Body of pancreas (tissue), 4 donors: ENCODE measurements at regions not wholly inside any gene's neighbourhood (a gene's known extent, or its start where the extent isn't known, plus 50 kb on each side); places are given as distances from the start of the nearest gene placed in this dataset.
"Not testable (repeated sequence)": the region's sequence is repeated elsewhere in the genome, so short reads cannot be mapped to it uniquely, and the experiment has no call there.

ENCODE experiments used
- ATAC-seq: fragments of 150-250 bp; one replicate; pipeline ENCODE4 v1.9.1; 2016
- DNase-seq, 4 donors: peaks; one replicate each; pipeline ENCODE4 v3.0.0-alpha.2; 2019
- H3K27ac ChIP-seq, 4 donors: fragments of 200-600 bp; sonication (generic); 1 replicate in 3 of 4; 2 replicates in 1 of 4; pipeline versions ENCODE4 v1.5.1 to v1.6.1; 2016 to 2019; ENCODE audit warnings: mild to moderate bottlenecking in 1 of 4, mixed read lengths in 1 of 4, moderate library complexity in 1 of 4
- H3K27me3 ChIP-seq, 2 donors: fragments of 200-600 bp; sonication (generic); one replicate each; pipeline ENCODE4 v1.6.0; 2016; ENCODE audit warnings: mild to moderate bottlenecking in 1 of 2
- H3K36me3 ChIP-seq, 2 donors: fragments of 200-600 bp; sonication (generic); replicated peaks in 1 of 2; 2 replicates each; pipeline ENCODE4 v1.5.1; 2016; ENCODE audit warnings: low read depth in 2 of 2; ENCODE audit not compliant: insufficient read depth in 1 of 2
- H3K4me1 ChIP-seq: fragments of 200-600 bp; sonication (generic); one replicate; pipeline ENCODE4 v1.6.0; 2016
- H3K4me3 ChIP-seq, 2 donors: fragments of 200-600 bp; sonication (generic); 1 replicate in 1 of 2; 2 replicates in 1 of 2; pipeline ENCODE4 v1.5.1; 2016 to 2019
- H3K9me3 ChIP-seq, 3 donors: fragments of 200-600 bp; sonication (generic); 1 replicate in 2 of 3; 2 replicates in 1 of 3; pipeline ENCODE4 v1.5.1; 2016
- CTCF ChIP-seq, 7 experiments: fragments of 450-650 bp in 4 of 7; fragments of 200-600 bp in 3 of 7; sonication (generic) in 3 of 7; IDR thresholded peaks; one replicate each; pipeline ENCODE4 v1.5.1; 2016 to 2019; ENCODE audit warnings: antibody characterized with exemption in 7 of 7
- POLR2A ChIP-seq, 3 donors: fragments of 450-650 bp; IDR thresholded peaks; one replicate each; pipeline ENCODE4 v1.6.1; 2016; ENCODE audit warnings: antibody characterized with exemption in 3 of 3, mild to moderate bottlenecking in 2 of 3
- WGBS, 2 donors: methylation state at CpG; one replicate each; pipeline ENCODE4 v1.1.5; 2017; 5-methylcytosine and 5-hydroxymethylcytosine counted together
- intact Hi-C: fragments of 100-400 bp; cut with DNase I; formaldehyde crosslinking; loops from one replicate; pipeline ENCODE4 v1.15.1; 2023

- Histone ChIP-seq H3K9me3 (no peaks in the 10 kb centered on the region), H3K4me3 (no peak overlapping the region), H3K27me3 (no peaks in the 10 kb centered on the region), H3K36me3 (no peaks in the 10 kb centered on the region), H3K4me1 (no peaks in the 10 kb centered on the region), H3K27ac (no peak overlapping the region)
- intact Hi-C loops, result no loop called here
- WGBS, 2 donors, result 74 to 84% methylated on average over 5 of the region's 5 CpGs
- no peak for DNase-seq
- no peak for ATAC-seq
- no peak for TF ChIP-seq CTCF (IDR thresholded peaks at IDR 0.05)
- no peak for TF ChIP-seq POLR2A (IDR thresholded peaks at IDR 0.05)
Measured at GRCh38 chr6:134806180-134806798, 143.6 kb downstream of the ALDH8A1 start.

DNA sequence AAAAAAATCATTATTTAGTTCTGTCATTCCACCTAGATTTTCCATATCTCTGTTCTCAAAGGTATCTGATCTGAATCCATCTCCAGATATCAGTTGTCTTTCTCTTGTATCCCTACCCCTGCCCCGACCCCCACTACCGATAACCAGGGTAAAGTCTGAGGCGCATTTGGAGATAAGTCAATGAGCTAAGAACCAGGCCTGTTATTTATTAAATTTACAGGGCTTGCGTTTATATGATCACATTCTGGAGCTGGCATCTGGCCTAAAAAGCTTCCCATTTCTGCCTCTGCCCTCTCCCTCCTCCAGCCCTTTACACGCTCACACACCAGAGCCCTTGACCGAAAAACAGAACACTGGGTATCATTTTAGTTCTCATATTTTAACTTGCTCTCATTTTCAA is 144.7 kb downstream of the ALDH8A1 start:
- 63 to 68% methylated on average over 6 of the region's 6 CpGs for WGBS, 2 donors
- no peaks in the 10 kb centered on the region for H3K36me3 ChIP-seq
- ATAC-seq, result no peak
- no peak overlapping the region for H3K4me3 ChIP-seq
- no peak overlapping the region for H3K27ac ChIP-seq
- H3K9me3 ChIP-seq, result no peaks in the 10 kb centered on the region
- no peaks in the 10 kb centered on the region for H3K4me1 ChIP-seq
- DNase-seq, result peak in 1 of 4 donors; percentile 10
- TF ChIP-seq CTCF (IDR thresholded peaks at IDR 0.05) (no peak), POLR2A (IDR thresholded peaks at IDR 0.05) (no peak)
- no peaks in the 10 kb centered on the region for H3K27me3 ChIP-seq
- intact Hi-C loops, result no loop called here

GRCh38 chr6:134804311-134804710 is 145.6 kb downstream of the ALDH8A1 start:
- H3K9me3 ChIP-seq, H3K27me3 ChIP-seq, ATAC-seq, intact Hi-C loops, DNase-seq, H3K27ac ChIP-seq, H3K4me3 ChIP-seq, H3K4me1 ChIP-seq, H3K36me3 ChIP-seq: not testable (repeated sequence)
- WGBS, 2 donors, result 92 to 93% methylated on average over 10 of the region's 10 CpGs

- Histone ChIP-seq H3K27me3 (no peaks in the 10 kb centered on the region), H3K4me3 (no peak overlapping the region), H3K9me3 (no peaks in the 10 kb centered on the region), H3K4me1 (no peaks in the 10 kb centered on the region), H3K27ac (no peak overlapping the region), H3K36me3 (no peaks in the 10 kb centered on the region)
- 71 to 97% methylated on average over 5 of the region's 5 CpGs for WGBS, 2 donors
- TF ChIP-seq POLR2A (IDR thresholded peaks at IDR 0.05) (no peak), CTCF (IDR thresholded peaks at IDR 0.05) (no peak)
- intact Hi-C loops, result no loop called here
- DNase-seq (no peak), ATAC-seq (no peak)
Measured at GRCh38 chr6:134802426-134803058, 147.4 kb downstream of the ALDH8A1 start.

GRCh38 chr6:134797400-134798113 is 152.3 kb downstream of the ALDH8A1 start:
- DNase-seq (no peak), ATAC-seq (no peak)
- no peaks in the 10 kb centered on the region for H3K27me3 ChIP-seq
- TF ChIP-seq CTCF (IDR thresholded peaks at IDR 0.05) (no peak), POLR2A (IDR thresholded peaks at IDR 0.05) (no peak)
- H3K27ac ChIP-seq, result no peak overlapping the region
- H3K36me3 ChIP-seq, result no peaks in the 10 kb centered on the region
- H3K4me3 ChIP-seq, result no peak overlapping the region
- WGBS, 2 donors, result 69 to 71% methylated on average over 7 of the region's 7 CpGs
- no peaks in the 10 kb centered on the region for H3K9me3 ChIP-seq
- H3K4me1 ChIP-seq, result no peaks in the 10 kb centered on the region
- intact Hi-C loops, result no loop called here
